ENCODE measurements at regions not wholly inside any gene's neighbourhood (a gene's known extent, or its start where the extent isn't known, plus 50 kb on each side); places are given as distances from the start of the nearest gene placed in this dataset.

- TF ChIP-seq GATA1 (IDR thresholded peaks at IDR 0.05; ENCODE audit: low read depth, low read length) (no peak), POLR2A (IDR thresholded peaks at IDR 0.05; ENCODE audit: low read length) (no peak)
These were observed 152.1 kb downstream of the PTGER3 start for GRCh38 chr1:70895531-70895930.

Measured in erythroblast (primary cell).